ENCODE measurements at regions not wholly inside any gene's neighbourhood (a gene's known extent, or its start where the extent isn't known, plus 50 kb on each side); places are given as distances from the start of the nearest gene placed in this dataset.

- Histone ChIP-seq H3K4me2 (ENCODE audit: low read length) (no peak overlapping the region), H3K4me3 (ENCODE audit: low read depth, low read length, poor library complexity, severe bottlenecking) (no peak overlapping the region), H3K36me3 (ENCODE audit: insufficient read depth, low read length) (no peaks in the 10 kb centered on the region), H3K4me1 (ENCODE audit: insufficient read depth, low read length, poor library complexity, severe bottlenecking) (no peaks in the 10 kb centered on the region), H3K27ac (ENCODE audit: low read depth, low read length, poor library complexity, severe bottlenecking) (no peak overlapping the region), H3K79me2 (ENCODE audit: insufficient read depth, low read depth, low read length) (no peaks in the 10 kb centered on the region), H3K9me2 (ENCODE audit: insufficient read depth, low read length) (no peaks in the 10 kb centered on the region), H3K9me3 (ENCODE audit: low read length) (no peaks in the 10 kb centered on the region), H4K20me1 (ENCODE audit: insufficient read depth, low read length) (no peaks in the 10 kb centered on the region), H2AFZ (ENCODE audit: low read length) (no peak overlapping the region)
- ChIA-PET CTCF (ENCODE audit: unreplicated experiment) (no interaction called here), POLR2A (no interaction called here)
- intact Hi-C loops (cut with micrococcal nuclease; ENCODE audit: unreplicated experiment) = no loop called here
- no TSS peak for BruUV-seq (replicated peaks)
- DNase-seq (ENCODE audit: low spot score) = no peak
- TF ChIP-seq EZH2phosphoT487 (IDR thresholded peaks at IDR 0.05; ENCODE audit: borderline replicate concordance, low read depth, low read length) = no peak
- no peak for TF ChIP-seq CTCF (conservative IDR thresholded peaks at IDR 0.05; ENCODE audit: low read length)
These were observed 150.4 kb downstream of the PPP1R3A start for GRCh38 chr7:113768387-113768786.

GRCh38 chr7:113764401-113765035 lies 154.3 kb downstream of the PPP1R3A start:
- Histone ChIP-seq H3K9me2 (ENCODE audit: insufficient read depth, low read length) (no peaks in the 10 kb centered on the region), H3K79me2 (ENCODE audit: insufficient read depth, low read depth, low read length) (no peaks in the 10 kb centered on the region), H3K4me1 (ENCODE audit: insufficient read depth, low read length, poor library complexity, severe bottlenecking) (no peaks in the 10 kb centered on the region), H3K4me3 (ENCODE audit: low read depth, low read length, poor library complexity, severe bottlenecking) (no peak overlapping the region), H4K20me1 (ENCODE audit: insufficient read depth, low read length) (no peaks in the 10 kb centered on the region), H2AFZ (ENCODE audit: low read length) (no peak overlapping the region), H3K9me3 (ENCODE audit: low read length) (no peaks in the 10 kb centered on the region), H3K4me2 (ENCODE audit: low read length) (no peak overlapping the region), H3K36me3 (ENCODE audit: insufficient read depth, low read length) (no peaks in the 10 kb centered on the region), H3K27ac (ENCODE audit: low read depth, low read length, poor library complexity, severe bottlenecking) (no peak overlapping the region)
- intact Hi-C loops (cut with micrococcal nuclease; ENCODE audit: unreplicated experiment) = no loop called here
- ChIA-PET POLR2A (no interaction called here), CTCF (ENCODE audit: unreplicated experiment) (no interaction called here)
- no peak for TF ChIP-seq EZH2phosphoT487 (IDR thresholded peaks at IDR 0.05; ENCODE audit: borderline replicate concordance, low read depth, low read length)
- TF ChIP-seq CTCF (conservative IDR thresholded peaks at IDR 0.05; ENCODE audit: low read length) = no peak
- DNase-seq (ENCODE audit: low spot score) = no peak
- no TSS peak for BruUV-seq (replicated peaks)

- no peaks in the 10 kb centered on the region for H3K4me1 ChIP-seq (ENCODE audit: insufficient read depth, low read length, poor library complexity, severe bottlenecking)
- H3K9me2 ChIP-seq (ENCODE audit: insufficient read depth, low read length) = no peaks in the 10 kb centered on the region
- BruUV-seq (replicated peaks) = no TSS peak
- no peaks in the 10 kb centered on the region for H3K9me3 ChIP-seq (ENCODE audit: low read length)
- H3K4me3 ChIP-seq (ENCODE audit: low read depth, low read length, poor library complexity, severe bottlenecking) = no peak overlapping the region
- CTCF ChIA-PET (ENCODE audit: unreplicated experiment) = no interaction called here
- DNase-seq (ENCODE audit: low spot score) = no peak
- no peak overlapping the region for H3K4me2 ChIP-seq (ENCODE audit: low read length)
- POLR2A ChIA-PET = interaction anchor here (1.0 kb wide), 1 partner anchor 87 kb away, joined by 3 read pairs; no protein-coding TSS in a partner anchor
- H3K36me3 ChIP-seq (ENCODE audit: insufficient read depth, low read length) = no peaks in the 10 kb centered on the region
- no peak for TF ChIP-seq CTCF (conservative IDR thresholded peaks at IDR 0.05; ENCODE audit: low read length)
- TF ChIP-seq EZH2phosphoT487 (IDR thresholded peaks at IDR 0.05; ENCODE audit: borderline replicate concordance, low read depth, low read length) = no peak
- no peak overlapping the region for H2AFZ ChIP-seq (ENCODE audit: low read length)
- H4K20me1 ChIP-seq (ENCODE audit: insufficient read depth, low read length) = no peaks in the 10 kb centered on the region
- intact Hi-C loops (cut with micrococcal nuclease; ENCODE audit: unreplicated experiment) = no loop called here
- H3K79me2 ChIP-seq (ENCODE audit: insufficient read depth, low read depth, low read length) = no peaks in the 10 kb centered on the region
- no peak overlapping the region for H3K27ac ChIP-seq (ENCODE audit: low read depth, low read length, poor library complexity, severe bottlenecking)
These were observed 155.6 kb downstream of the PPP1R3A start for GRCh38 chr7:113763226-113763625.

All from OCI-LY7 (cell line).